ENCODE measurements at regions not wholly inside any gene's neighbourhood (a gene's known extent, or its start where the extent isn't known, plus 50 kb on each side); places are given as distances from the start of the nearest gene placed in this dataset.
"Not testable (repeated sequence)": the region's sequence is repeated elsewhere in the genome, so short reads cannot be mapped to it uniquely, and the experiment has no call there.

- ATAC-seq: no peak
- no peaks in the 10 kb centered on the region for H3K27me3 Mint-ChIP-seq (ENCODE audit: low read depth)
- no peaks in the 10 kb centered on the region for H3K4me1 Mint-ChIP-seq (ENCODE audit: low read depth)
- H3K36me3 Mint-ChIP-seq (ENCODE audit: insufficient read depth): no peaks in the 10 kb centered on the region
- DNase-seq: no peak
- H3K4me3 Mint-ChIP-seq: no peak overlapping the region
- H3K9me3 Mint-ChIP-seq: peaks cover 20% of the 10 kb centered on the region
These were observed 601.8 kb downstream of the SLITRK6 start for GRCh38 chr13:85197431-85197830.

GRCh38 chr13:85194482-85194881 is 604.7 kb downstream of the SLITRK6 start:
- no peaks in the 10 kb centered on the region for H3K36me3 Mint-ChIP-seq (ENCODE audit: insufficient read depth)
- H3K4me1 Mint-ChIP-seq (ENCODE audit: low read depth): no peaks in the 10 kb centered on the region
- ATAC-seq: no peak
- peaks cover 11% of the 10 kb centered on the region for H3K9me3 Mint-ChIP-seq
- H3K4me3 Mint-ChIP-seq: no peak overlapping the region
- DNase-seq: no peak
- H3K27me3 Mint-ChIP-seq (ENCODE audit: low read depth): no peaks in the 10 kb centered on the region

- DNase-seq (no peak), ATAC-seq (no peak)
- no peak overlapping the region for H3K4me3 Mint-ChIP-seq
- H3K4me1 Mint-ChIP-seq (ENCODE audit: low read depth): no peaks in the 10 kb centered on the region
- H3K36me3 Mint-ChIP-seq (ENCODE audit: insufficient read depth): no peaks in the 10 kb centered on the region
- H3K27me3 Mint-ChIP-seq (ENCODE audit: low read depth): no peaks in the 10 kb centered on the region
- H3K9me3 Mint-ChIP-seq: peaks cover 8% of the 10 kb centered on the region
These were observed 607.1 kb downstream of the SLITRK6 start for GRCh38 chr13:85191996-85192718.

- DNase-seq: no peak
- Mint-ChIP-seq H3K36me3 (ENCODE audit: insufficient read depth) (no peaks in the 10 kb centered on the region), H3K4me3 (no peak overlapping the region), H3K27me3 (ENCODE audit: low read depth) (no peaks in the 10 kb centered on the region), H3K4me1 (ENCODE audit: low read depth) (no peaks in the 10 kb centered on the region), H3K9me3 (peaks cover 8% of the 10 kb centered on the region)
- no peak for ATAC-seq
These were observed 612.7 kb downstream of the SLITRK6 start for GRCh38 chr13:85186356-85187045.

DNA sequence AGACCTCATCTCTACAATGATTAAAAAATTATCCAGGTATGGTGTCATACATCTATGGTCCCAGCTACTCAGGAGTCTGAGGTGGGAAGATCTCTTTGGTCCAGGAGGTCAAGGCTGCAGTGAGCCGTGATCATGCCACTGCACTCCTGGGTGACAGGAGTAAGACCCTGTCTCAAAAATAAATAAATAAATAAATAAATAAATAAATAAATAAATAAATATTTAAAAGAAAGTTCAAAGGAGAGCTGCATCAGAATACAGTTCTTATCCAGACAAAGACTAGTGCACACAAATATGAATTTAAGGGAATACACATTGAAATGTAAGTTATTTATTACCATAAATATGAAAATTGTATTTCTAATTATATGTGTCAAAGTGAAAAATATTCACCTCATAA is 624.9 kb downstream of the SLITRK6 start:
- peaks cover 21% of the 10 kb centered on the region for H3K9me3 Mint-ChIP-seq
- no peaks in the 10 kb centered on the region for H3K27me3 Mint-ChIP-seq (ENCODE audit: low read depth)
- ATAC-seq: no peak
- no peak for DNase-seq
- H3K36me3 Mint-ChIP-seq (ENCODE audit: insufficient read depth): no peaks in the 10 kb centered on the region
- H3K4me3 Mint-ChIP-seq: no peak overlapping the region
- no peaks in the 10 kb centered on the region for H3K4me1 Mint-ChIP-seq (ENCODE audit: low read depth)

GRCh38 chr13:85170372-85170771 is 628.8 kb downstream of the SLITRK6 start:
- no peaks in the 10 kb centered on the region for H3K36me3 Mint-ChIP-seq (ENCODE audit: insufficient read depth)
- DNase-seq (no peak), ATAC-seq (no peak)
- H3K9me3 Mint-ChIP-seq: peaks cover 13% of the 10 kb centered on the region
- no peaks in the 10 kb centered on the region for H3K27me3 Mint-ChIP-seq (ENCODE audit: low read depth)
- no peak overlapping the region for H3K4me3 Mint-ChIP-seq
- no peaks in the 10 kb centered on the region for H3K4me1 Mint-ChIP-seq (ENCODE audit: low read depth)

DNA sequence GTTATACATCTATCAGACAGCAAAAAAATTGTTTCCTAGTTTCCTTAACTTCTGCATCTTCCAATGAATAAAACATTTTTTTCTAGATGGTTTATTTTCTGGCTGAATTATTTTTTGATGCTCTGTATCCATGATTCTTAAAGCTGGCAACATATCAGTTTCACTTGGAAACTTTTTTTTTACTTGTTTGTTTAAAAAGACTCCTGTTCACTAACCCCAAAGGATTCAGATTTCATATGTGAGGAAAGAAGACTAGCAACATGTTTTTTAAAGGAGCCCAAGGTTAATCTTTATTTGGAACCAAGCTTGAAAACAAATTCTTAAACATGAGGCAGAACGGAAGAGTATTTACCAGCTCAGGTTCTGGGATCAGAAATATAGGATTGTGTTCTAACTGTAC is 632.3 kb downstream of the SLITRK6 start:
- H3K36me3 Mint-ChIP-seq (ENCODE audit: insufficient read depth): no peaks in the 10 kb centered on the region
- peaks cover 25% of the 10 kb centered on the region for H3K9me3 Mint-ChIP-seq
- no peaks in the 10 kb centered on the region for H3K27me3 Mint-ChIP-seq (ENCODE audit: low read depth)
- DNase-seq (no peak), ATAC-seq (no peak)
- H3K4me3 Mint-ChIP-seq: no peak overlapping the region
- no peaks in the 10 kb centered on the region for H3K4me1 Mint-ChIP-seq (ENCODE audit: low read depth)

GRCh38 chr13:85163063-85163462 is 636.2 kb downstream of the SLITRK6 start:
- Mint-ChIP-seq H3K27me3 (ENCODE audit: low read depth) (no peaks in the 10 kb centered on the region), H3K36me3 (ENCODE audit: insufficient read depth) (no peaks in the 10 kb centered on the region), H3K9me3 (peaks cover 20% of the 10 kb centered on the region), H3K4me3 (no peak overlapping the region), H3K4me1 (ENCODE audit: low read depth) (no peaks in the 10 kb centered on the region)
- DNase-seq: no peak
- ATAC-seq: no peak

DNA sequence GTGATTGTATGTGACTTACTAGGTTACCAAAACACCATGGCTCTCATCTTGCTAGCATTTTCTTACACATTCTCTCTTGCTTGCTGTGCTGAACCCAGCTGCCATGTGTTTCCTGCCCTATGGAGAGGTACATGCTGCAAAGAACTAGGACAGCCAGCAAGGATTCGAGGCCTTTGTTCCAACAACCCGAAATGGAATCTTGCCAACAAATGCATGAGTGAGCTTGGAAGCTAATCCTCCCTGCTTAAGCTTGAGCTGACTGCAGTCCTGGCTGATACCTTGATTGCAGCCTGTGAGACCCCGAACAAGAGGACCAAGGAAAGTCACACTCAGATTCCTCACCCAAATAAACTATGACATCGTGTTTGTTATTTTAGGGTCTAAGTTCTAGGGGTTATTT is 651.2 kb downstream of the SLITRK6 start:
- ATAC-seq (no peak), DNase-seq (no peak)
- Mint-ChIP-seq H3K36me3 (ENCODE audit: insufficient read depth) (no peaks in the 10 kb centered on the region), H3K27me3 (ENCODE audit: low read depth) (no peaks in the 10 kb centered on the region), H3K4me3 (no peak overlapping the region), H3K9me3 (peaks cover 6% of the 10 kb centered on the region), H3K4me1 (ENCODE audit: low read depth) (no peaks in the 10 kb centered on the region)

DNA sequence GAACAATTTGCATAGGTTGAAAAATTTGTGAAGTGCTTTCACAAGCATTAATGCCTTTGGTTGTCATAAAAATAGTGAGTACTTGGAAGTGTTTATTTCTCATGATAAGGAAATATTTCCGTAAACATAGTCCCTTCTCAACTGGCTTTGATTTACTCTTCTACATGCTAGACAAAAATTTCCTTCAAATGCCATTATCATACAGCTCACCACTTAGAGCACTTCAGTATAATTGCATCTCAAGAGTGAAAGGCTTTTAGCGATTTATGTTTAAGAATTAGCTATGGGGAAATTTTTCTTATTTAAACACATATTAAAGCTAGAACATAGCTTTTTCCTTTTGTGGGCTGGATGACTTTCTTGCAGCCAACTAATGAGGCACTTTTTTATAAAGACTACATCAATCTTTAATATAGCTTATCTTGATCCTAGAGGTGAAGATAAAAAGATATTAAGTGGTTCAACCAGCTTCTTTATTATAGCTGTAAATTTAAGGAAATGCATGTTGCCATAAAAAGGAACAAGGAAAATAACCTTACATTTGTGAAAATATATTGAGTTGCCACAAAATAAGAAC is 656.8 kb downstream of the SLITRK6 start:
- ATAC-seq (no peak), DNase-seq (no peak)
- Mint-ChIP-seq H3K27me3 (ENCODE audit: low read depth) (no peaks in the 10 kb centered on the region), H3K9me3 (peaks cover 4% of the 10 kb centered on the region), H3K4me3 (no peak overlapping the region), H3K4me1 (ENCODE audit: low read depth) (no peaks in the 10 kb centered on the region), H3K36me3 (ENCODE audit: insufficient read depth) (no peaks in the 10 kb centered on the region)

- Mint-ChIP-seq H3K4me1 (ENCODE audit: low read depth) (no peaks in the 10 kb centered on the region), H3K36me3 (ENCODE audit: insufficient read depth) (no peaks in the 10 kb centered on the region), H3K9me3 (peaks cover 4% of the 10 kb centered on the region), H3K27me3 (ENCODE audit: low read depth) (no peaks in the 10 kb centered on the region), H3K4me3 (no peak overlapping the region)
- ATAC-seq: no peak
- no peak for DNase-seq
These were observed 657.8 kb downstream of the SLITRK6 start for GRCh38 chr13:85141401-85141800.

GRCh38 chr13:85140192-85140591 is 659.0 kb downstream of the SLITRK6 start:
- ATAC-seq: no peak
- DNase-seq: no peak
- no peaks in the 10 kb centered on the region for H3K27me3 Mint-ChIP-seq (ENCODE audit: low read depth)
- H3K9me3 Mint-ChIP-seq: peaks cover 4% of the 10 kb centered on the region
- H3K4me1 Mint-ChIP-seq (ENCODE audit: low read depth): no peaks in the 10 kb centered on the region
- no peaks in the 10 kb centered on the region for H3K36me3 Mint-ChIP-seq (ENCODE audit: insufficient read depth)
- no peak overlapping the region for H3K4me3 Mint-ChIP-seq

DNA sequence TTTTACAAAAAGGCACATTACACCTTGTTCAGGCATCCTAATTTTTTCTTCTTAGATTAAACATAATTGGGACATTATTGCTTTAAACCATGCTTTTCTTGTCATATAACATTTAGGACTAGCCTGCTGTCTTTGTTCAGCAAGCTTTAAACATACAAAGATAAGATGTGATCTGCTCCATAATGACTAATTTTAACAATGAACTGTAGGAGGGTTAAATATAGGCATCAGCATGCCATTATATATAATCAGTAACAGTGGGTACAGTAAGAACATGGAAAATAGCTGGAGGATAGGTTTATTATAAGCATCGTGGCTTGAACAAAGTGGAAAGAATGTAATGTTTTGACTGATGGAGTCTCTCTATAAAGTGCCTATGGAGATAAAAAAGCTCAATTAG is 661.7 kb downstream of the SLITRK6 start:
- ATAC-seq (no peak), DNase-seq (no peak)
- H3K4me1 Mint-ChIP-seq (ENCODE audit: low read depth): no peaks in the 10 kb centered on the region
- H3K36me3 Mint-ChIP-seq (ENCODE audit: insufficient read depth): no peaks in the 10 kb centered on the region
- no peaks in the 10 kb centered on the region for H3K27me3 Mint-ChIP-seq (ENCODE audit: low read depth)
- no peak overlapping the region for H3K4me3 Mint-ChIP-seq
- H3K9me3 Mint-ChIP-seq: peaks cover 11% of the 10 kb centered on the region

GRCh38 chr13:85132986-85133385 is 666.2 kb downstream of the SLITRK6 start:
- Mint-ChIP-seq H3K27me3 (ENCODE audit: low read depth) (no peaks in the 10 kb centered on the region), H3K36me3 (ENCODE audit: insufficient read depth) (no peaks in the 10 kb centered on the region), H3K4me3 (no peak overlapping the region), H3K4me1 (ENCODE audit: low read depth) (no peaks in the 10 kb centered on the region), H3K9me3 (peaks cover 20% of the 10 kb centered on the region)
- DNase-seq (no peak), ATAC-seq (no peak)

DNA sequence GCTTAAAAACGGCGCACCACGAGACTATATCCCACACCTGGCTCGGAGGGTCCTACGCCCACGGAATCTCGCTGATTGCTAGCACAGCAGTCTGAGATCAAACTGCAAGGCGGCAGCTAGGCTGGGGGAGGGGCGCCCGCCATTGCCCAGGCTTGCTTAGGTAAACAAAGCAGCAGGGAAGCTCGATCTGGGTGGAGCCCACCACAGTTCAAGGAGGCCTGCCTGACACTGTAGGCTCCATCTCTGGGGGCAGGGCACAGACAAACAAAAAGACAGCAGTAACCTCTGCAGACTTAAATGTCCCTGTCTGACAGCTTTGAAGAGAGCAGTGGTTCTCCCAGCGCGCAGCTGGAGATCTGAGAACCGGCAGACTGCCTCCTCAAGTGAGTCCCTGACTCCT is 675.7 kb downstream of the SLITRK6 start:
- not testable (repeated sequence) for DNase-seq; H3K27me3 Mint-ChIP-seq (ENCODE audit: low read depth); ATAC-seq; H3K4me3 Mint-ChIP-seq; H3K36me3 Mint-ChIP-seq (ENCODE audit: insufficient read depth); H3K9me3 Mint-ChIP-seq; H3K4me1 Mint-ChIP-seq (ENCODE audit: low read depth)

Measured in activated T-cell treated with anti-CD3 and anti-CD28 coated beads, Interleukin-2, amount 50 U/mL, for 4 hours (primary cell).